ENCODE measurements at regions not wholly inside any gene's neighbourhood (a gene's known extent, or its start where the extent isn't known, plus 50 kb on each side); places are given as distances from the start of the nearest gene placed in this dataset.

- Histone ChIP-seq H3K27me3 (ENCODE audit: control insufficient read depth in 2 of 2, insufficient read depth in 2 of 2, low read length in 2 of 2) (peaks cover 9 to 20% of the 10 kb centered on the region in 2 experiments; a peak in 3 of 5 replicates), H3K4me3 (no peak overlapping the region), H4K20me1 (replicated peaks; ENCODE audit: control insufficient read depth, insufficient read depth, low read length) (no peaks in the 10 kb centered on the region), H3K9me1 (ENCODE audit: control insufficient read depth, insufficient read depth, low read length) (no peaks in the 10 kb centered on the region), H3K4me1 (replicated peaks in 1 of 2; ENCODE audit: control insufficient read depth in 2 of 2, insufficient read depth in 2 of 2, low read length in 2 of 2) (no peaks in the 10 kb centered on the region), H2AFZ (ENCODE audit: low read depth, low read length) (no peak overlapping the region), H3K79me2 (ENCODE audit: control insufficient read depth, insufficient read depth, low read length) (no peaks in the 10 kb centered on the region), H3K9ac (ENCODE audit: insufficient read depth in 1 of 2, low read depth in 2 of 2, low read length in 2 of 2) (no peak overlapping the region), H3K9me3 (replicated peaks; ENCODE audit: control insufficient read depth, insufficient read depth, low read depth, low read length) (no peaks in the 10 kb centered on the region), H3K27ac (ENCODE audit: extremely low read depth, low read depth, low read length) (no peak overlapping the region), H3K4me2 (ENCODE audit: insufficient read depth, low read length) (no peak overlapping the region), H3K36me3 (ENCODE audit: control insufficient read depth, insufficient read depth, low read length) (no peaks in the 10 kb centered on the region)
- TF ChIP-seq CHAMP1 (IDR thresholded peaks at IDR 0.05), result no peak
- no peak for TF ChIP-seq ATF1 (CRISPR knock-in tag; IDR thresholded peaks at IDR 0.05)
- TF ChIP-seq ATF1 (tag; IDR thresholded peaks at IDR 0.05), result no peak
- TF ChIP-seq MYNN (IDR thresholded peaks at IDR 0.05), result no peak
- TF ChIP-seq MYNN (CRISPR knock-in tag; IDR thresholded peaks at IDR 0.05), result no peak
- POLR2A ChIA-PET, result no interaction called here
- ATAC-seq (no peak), FAIRE-seq (no peak), DNase-seq (ENCODE audit: extremely low read depth in 1 of 4, low spot score in 3 of 4) (no peak)
- in situ Hi-C loops (cut with MboI) (no loop called here), intact Hi-C loops (cut with micrococcal nuclease) (no loop called here)
- WGBS (ENCODE audit: insufficient coverage, low coverage, missing lambda C conversion rate), result 0% methylated on average over 2 of the region's 2 CpGs
- no TSS peak for BruUV-seq (replicated peaks)
- CTCF ChIA-PET (ENCODE audit: low intra/inter-chr PET ratio), result no interaction called here
Observed at GRCh38 chr11:8785998-8786397, 103.4 kb downstream of the RPL27A start.

DNA sequence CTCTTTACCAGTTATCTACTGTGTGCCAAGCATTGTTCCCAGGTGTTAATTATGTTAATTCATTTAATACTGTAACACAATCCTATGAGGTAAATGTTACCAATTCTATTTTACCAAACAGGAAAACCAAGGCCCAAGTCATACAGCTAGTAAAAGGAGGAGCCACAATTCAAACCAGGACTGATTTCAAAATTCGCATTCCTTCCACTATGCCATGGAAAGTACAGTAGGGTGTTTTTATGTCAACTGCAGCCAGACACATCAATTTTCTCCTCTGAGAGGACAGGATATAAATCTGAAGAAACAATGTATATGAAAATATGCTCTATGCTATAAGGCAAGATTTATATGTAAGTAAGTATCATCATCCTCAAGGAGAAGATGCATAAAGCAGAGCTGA lies 104.3 kb downstream of the RPL27A start:
- no TSS peak for BruUV-seq (replicated peaks)
- H3K9ac ChIP-seq (ENCODE audit: insufficient read depth in 1 of 2, low read depth in 2 of 2, low read length in 2 of 2), result no peak overlapping the region
- H3K27me3 ChIP-seq (ENCODE audit: control insufficient read depth in 2 of 2, insufficient read depth in 2 of 2, low read length in 2 of 2), result peaks cover 9 to 16% of the 10 kb centered on the region in 2 experiments; a peak in 3 of 5 replicates
- CTCF ChIA-PET (ENCODE audit: low intra/inter-chr PET ratio), result no interaction called here
- no peak overlapping the region for H3K27ac ChIP-seq (ENCODE audit: extremely low read depth, low read depth, low read length)
- intact Hi-C loops (cut with micrococcal nuclease), result no loop called here
- no peak overlapping the region for H3K4me2 ChIP-seq (ENCODE audit: insufficient read depth, low read length)
- POLR2A ChIA-PET, result no interaction called here
- no peak for TF ChIP-seq HMGXB4 (CRISPR knock-in tag; IDR thresholded peaks at IDR 0.05)
- no peak for TF ChIP-seq MECOM (CRISPR knock-in tag; IDR thresholded peaks at IDR 0.05)
- no peak for TF ChIP-seq MTA1 (IDR thresholded peaks at IDR 0.05; ENCODE audit: borderline replicate concordance)
- no peak for TF ChIP-seq CREB1 (IDR thresholded peaks at IDR 0.05)
- no peak for TF ChIP-seq CREB1 (CRISPR knock-in tag; IDR thresholded peaks at IDR 0.05)
- TF ChIP-seq NFYB (IDR thresholded peaks at IDR 0.05; ENCODE audit: extremely low read depth, insufficient read length), result no peak
- TF ChIP-seq TEAD1 (CRISPR knock-in tag; IDR thresholded peaks at IDR 0.05), result 0 out of 4 replicates have a peak, but pooled peaks of 1 of the 2 experiments have one; percentile 38
- TF ChIP-seq ZNF224 (CRISPR knock-in tag; IDR thresholded peaks at IDR 0.05), result no peak
- TF ChIP-seq CHD4 (IDR thresholded peaks at IDR 0.05; ENCODE audit: insufficient read depth, insufficient replicate concordance, low read depth, low read length, poor library complexity, severe bottlenecking), result no peak
- no peaks in the 10 kb centered on the region for H3K4me1 ChIP-seq (replicated peaks in 1 of 2; ENCODE audit: control insufficient read depth in 2 of 2, insufficient read depth in 2 of 2, low read length in 2 of 2)
- DNase-seq (ENCODE audit: extremely low read depth in 1 of 4, low spot score in 3 of 4) (no peak), FAIRE-seq (no peak), ATAC-seq (no peak)
- no peak overlapping the region for H3K4me3 ChIP-seq
- H3K36me3 ChIP-seq (ENCODE audit: control insufficient read depth, insufficient read depth, low read length), result no peaks in the 10 kb centered on the region
- no peaks in the 10 kb centered on the region for H3K79me2 ChIP-seq (ENCODE audit: control insufficient read depth, insufficient read depth, low read length)
- H3K9me1 ChIP-seq (ENCODE audit: control insufficient read depth, insufficient read depth, low read length), result no peaks in the 10 kb centered on the region
- H3K9me3 ChIP-seq (replicated peaks; ENCODE audit: control insufficient read depth, insufficient read depth, low read depth, low read length), result no peaks in the 10 kb centered on the region
- in situ Hi-C loops (cut with MboI), result no loop called here
- WGBS (ENCODE audit: insufficient coverage, low coverage, missing lambda C conversion rate), result 21% methylated on average over 1 of the region's 1 CpG
- no peak overlapping the region for H2AFZ ChIP-seq (ENCODE audit: low read depth, low read length)
- no peaks in the 10 kb centered on the region for H4K20me1 ChIP-seq (replicated peaks; ENCODE audit: control insufficient read depth, insufficient read depth, low read length)

Measured in K562 (cell line).